ENCODE measurements at regions not wholly inside any gene's neighbourhood (a gene's known extent, or its start where the extent isn't known, plus 50 kb on each side); places are given as distances from the start of the nearest gene placed in this dataset.

DNA sequence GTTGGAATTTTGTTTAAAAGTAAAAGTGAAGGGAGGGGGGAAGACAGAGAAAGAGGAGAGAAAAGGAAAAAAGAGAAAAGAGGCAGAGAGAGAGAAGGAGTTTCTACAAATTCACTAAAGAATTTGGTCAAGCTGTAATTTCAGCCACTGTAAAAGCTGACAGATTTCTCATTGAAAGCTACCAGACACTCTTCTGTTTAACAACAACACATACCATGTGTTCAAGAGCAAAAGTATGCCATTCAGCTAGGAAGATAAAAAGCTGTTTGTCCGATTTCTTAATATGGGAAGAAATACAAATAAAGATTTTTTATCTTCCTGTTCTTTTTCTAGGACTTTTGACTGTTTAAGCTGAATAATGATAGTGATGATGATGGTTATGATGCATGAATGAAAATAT, 204.8 kb upstream of the RSPO3 start:
- Histone ChIP-seq H3K9me2 (ENCODE audit: insufficient read depth) (no peaks in the 10 kb centered on the region), H3K27ac (no peak overlapping the region), H3K4me3 (no peak overlapping the region), H3K79me2 (ENCODE audit: low read depth) (no peaks in the 10 kb centered on the region), H3K4me2 (no peak overlapping the region), H2AFZ (no peak overlapping the region), H3K27me3 (ENCODE audit: insufficient read depth, low read depth) (no peaks in the 10 kb centered on the region), H3K4me1 (replicated peaks; ENCODE audit: insufficient read depth) (no peaks in the 10 kb centered on the region), H3F3A (ENCODE audit: insufficient read depth, low read depth) (no peaks in the 10 kb centered on the region), H3K9me3 (ENCODE audit: insufficient read depth, low read depth) (no peaks in the 10 kb centered on the region), H4K20me1 (ENCODE audit: insufficient read depth) (no peaks in the 10 kb centered on the region), H3K36me3 (ENCODE audit: low read depth) (no peaks in the 10 kb centered on the region)
- ChIA-PET CTCF (no interaction called here), POLR2A (ENCODE audit: unreplicated experiment) (no interaction called here)
- DNase-seq, result no peak
- TF ChIP-seq, protein P1, sequence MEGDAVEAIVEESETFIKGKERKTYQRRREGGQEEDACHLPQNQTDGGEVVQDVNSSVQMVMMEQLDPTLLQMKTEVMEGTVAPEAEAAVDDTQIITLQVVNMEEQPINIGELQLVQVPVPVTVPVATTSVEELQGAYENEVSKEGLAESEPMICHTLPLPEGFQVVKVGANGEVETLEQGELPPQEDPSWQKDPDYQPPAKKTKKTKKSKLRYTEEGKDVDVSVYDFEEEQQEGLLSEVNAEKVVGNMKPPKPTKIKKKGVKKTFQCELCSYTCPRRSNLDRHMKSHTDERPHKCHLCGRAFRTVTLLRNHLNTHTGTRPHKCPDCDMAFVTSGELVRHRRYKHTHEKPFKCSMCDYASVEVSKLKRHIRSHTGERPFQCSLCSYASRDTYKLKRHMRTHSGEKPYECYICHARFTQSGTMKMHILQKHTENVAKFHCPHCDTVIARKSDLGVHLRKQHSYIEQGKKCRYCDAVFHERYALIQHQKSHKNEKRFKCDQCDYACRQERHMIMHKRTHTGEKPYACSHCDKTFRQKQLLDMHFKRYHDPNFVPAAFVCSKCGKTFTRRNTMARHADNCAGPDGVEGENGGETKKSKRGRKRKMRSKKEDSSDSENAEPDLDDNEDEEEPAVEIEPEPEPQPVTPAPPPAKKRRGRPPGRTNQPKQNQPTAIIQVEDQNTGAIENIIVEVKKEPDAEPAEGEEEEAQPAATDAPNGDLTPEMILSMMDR (conservative IDR thresholded peaks at IDR 0.05), result no peak
- no peak for TF ChIP-seq EZH2 (IDR thresholded peaks at IDR 0.05; ENCODE audit: low read depth)
- no TSS peak for BruUV-seq (replicated peaks)
- intact Hi-C loops (cut with micrococcal nuclease; ENCODE audit: unreplicated experiment), result no loop called here

DNA sequence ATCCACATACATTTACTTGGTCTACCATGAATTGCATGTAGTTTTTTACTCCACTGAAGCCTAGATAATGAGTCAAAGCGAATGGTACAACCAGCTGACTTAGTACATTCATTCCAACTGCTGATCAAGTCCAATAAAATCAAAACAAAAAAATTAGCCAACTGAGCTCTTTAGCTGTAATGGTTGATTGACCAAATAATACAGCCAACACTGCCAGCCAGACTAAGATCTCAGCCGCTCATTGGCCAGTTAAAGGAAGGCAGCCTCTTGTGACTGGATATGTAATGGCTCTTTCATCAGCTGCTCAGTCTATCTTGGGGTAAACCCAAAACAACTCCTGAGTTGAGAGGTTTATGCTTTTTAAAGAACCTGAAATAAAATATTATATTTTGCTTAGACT, 204.3 kb upstream of the RSPO3 start:
- Histone ChIP-seq H3K79me2 (ENCODE audit: low read depth) (no peaks in the 10 kb centered on the region), H4K20me1 (ENCODE audit: insufficient read depth) (no peaks in the 10 kb centered on the region), H3F3A (ENCODE audit: insufficient read depth, low read depth) (no peaks in the 10 kb centered on the region), H3K4me3 (no peak overlapping the region), H3K4me2 (no peak overlapping the region), H2AFZ (no peak overlapping the region), H3K9me2 (ENCODE audit: insufficient read depth) (no peaks in the 10 kb centered on the region), H3K27ac (no peak overlapping the region), H3K9me3 (ENCODE audit: insufficient read depth, low read depth) (no peaks in the 10 kb centered on the region), H3K4me1 (replicated peaks; ENCODE audit: insufficient read depth) (0 out of 2 replicates have a peak, but pooled peaks cover 2% of the 10 kb centered on the region), H3K27me3 (ENCODE audit: insufficient read depth, low read depth) (no peaks in the 10 kb centered on the region), H3K36me3 (ENCODE audit: low read depth) (no peaks in the 10 kb centered on the region)
- intact Hi-C loops (cut with micrococcal nuclease; ENCODE audit: unreplicated experiment), result no loop called here
- DNase-seq, result no peak
- no peak for TF ChIP-seq EZH2 (IDR thresholded peaks at IDR 0.05; ENCODE audit: low read depth)
- TF ChIP-seq, protein P1 (conservative IDR thresholded peaks at IDR 0.05), result no peak
- BruUV-seq (replicated peaks), result no TSS peak
- ChIA-PET CTCF (no interaction called here), POLR2A (ENCODE audit: unreplicated experiment) (no interaction called here)

DNA sequence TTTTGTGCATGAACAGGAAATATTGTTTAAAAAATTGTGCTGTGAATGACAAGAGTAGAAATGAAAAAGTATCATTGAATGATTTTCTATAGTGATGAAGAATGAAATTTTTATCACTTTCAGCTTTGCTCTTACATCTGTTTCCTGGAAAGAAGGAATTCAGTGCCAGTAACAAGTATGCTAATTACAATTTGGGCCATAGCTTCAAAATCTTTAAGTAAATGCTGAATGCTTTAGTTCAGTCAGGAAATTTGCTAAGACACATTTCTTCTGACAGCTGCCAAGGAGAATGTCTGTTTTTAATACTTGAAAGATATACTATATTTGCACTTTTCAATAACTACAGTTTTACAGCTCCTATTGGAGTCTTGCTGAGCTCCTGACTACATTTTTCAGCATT, 203.7 kb upstream of the RSPO3 start:
- H3K4me1 ChIP-seq (replicated peaks; ENCODE audit: insufficient read depth), result peaks cover 8% of the 10 kb centered on the region
- H3K79me2 ChIP-seq (ENCODE audit: low read depth), result no peaks in the 10 kb centered on the region
- H3K36me3 ChIP-seq (ENCODE audit: low read depth), result no peaks in the 10 kb centered on the region
- H3K9me3 ChIP-seq (ENCODE audit: insufficient read depth, low read depth), result no peaks in the 10 kb centered on the region
- no TSS peak for BruUV-seq (replicated peaks)
- H3K27me3 ChIP-seq (ENCODE audit: insufficient read depth, low read depth), result no peaks in the 10 kb centered on the region
- POLR2A ChIA-PET (ENCODE audit: unreplicated experiment), result no interaction called here
- H4K20me1 ChIP-seq (ENCODE audit: insufficient read depth), result no peaks in the 10 kb centered on the region
- H3K4me3 ChIP-seq, result no peak overlapping the region
- H2AFZ ChIP-seq, result no peak overlapping the region
- H3K4me2 ChIP-seq, result no peak overlapping the region
- CTCF ChIA-PET, result no interaction called here
- no peak for TF ChIP-seq EZH2 (IDR thresholded peaks at IDR 0.05; ENCODE audit: low read depth)
- TF ChIP-seq, protein P1 (conservative IDR thresholded peaks at IDR 0.05), result no peak
- H3K9me2 ChIP-seq (ENCODE audit: insufficient read depth), result no peaks in the 10 kb centered on the region
- H3K27ac ChIP-seq, result no peak overlapping the region
- intact Hi-C loops (cut with micrococcal nuclease; ENCODE audit: unreplicated experiment), result no loop called here
- peaks cover 5% of the 10 kb centered on the region for H3F3A ChIP-seq (ENCODE audit: insufficient read depth, low read depth)
- no peak for DNase-seq

Data from PC-9 (cell line).